GM21367 (cell line): ENCODE measurements at regions not wholly inside any gene's neighbourhood (a gene's known extent, or its start where the extent isn't known, plus 50 kb on each side); places are given as distances from the start of the nearest gene placed in this dataset.

Experiments
- ATAC-seq: cut with Tn5 transposase; IDR thresholded peaks from one replicate; pipeline ENCODE4 v1.9.1; 2021; ENCODE audit not compliant: unreplicated experiment

GRCh38 chr9:38164659-38165221 is 95.7 kb upstream of the SHB start:
- no peak for ATAC-seq

- no peak for ATAC-seq
Observed at GRCh38 chr9:38163518-38163917, 94.5 kb upstream of the SHB start.

GRCh38 chr9:38162332-38163211 is 93.5 kb upstream of the SHB start:
- ATAC-seq: no peak

- no peak for ATAC-seq
Observed at GRCh38 chr9:38160613-38161215, 91.7 kb upstream of the SHB start.

- ATAC-seq: no peak
Observed at GRCh38 chr9:38159599-38159998, 90.6 kb upstream of the SHB start.

GRCh38 chr9:38158628-38159027 is 89.6 kb upstream of the SHB start:
- no peak for ATAC-seq

- ATAC-seq: no peak
Observed at GRCh38 chr9:38157711-38158110, 88.7 kb upstream of the SHB start.

- ATAC-seq: no peak
Observed at GRCh38 chr9:38154501-38155421, 85.7 kb upstream of the SHB start.

- ATAC-seq: no peak
Observed at GRCh38 chr9:38153910-38154291, 84.9 kb upstream of the SHB start.

GRCh38 chr9:38153152-38153909 is 84.3 kb upstream of the SHB start:
- no peak for ATAC-seq

GRCh38 chr9:38149647-38150046 is 80.6 kb upstream of the SHB start:
- ATAC-seq: no peak

GRCh38 chr9:38146844-38147243 is 77.8 kb upstream of the SHB start:
- no peak for ATAC-seq

- no peak for ATAC-seq
Observed at GRCh38 chr9:38145526-38146053, 76.6 kb upstream of the SHB start.

- ATAC-seq: no peak
Observed at GRCh38 chr9:38144421-38144820, 75.4 kb upstream of the SHB start.

GRCh38 chr9:38141746-38142591 is 72.9 kb upstream of the SHB start:
- ATAC-seq: no peak

GRCh38 chr9:38138276-38138675 is 69.2 kb upstream of the SHB start:
- no peak for ATAC-seq

GRCh38 chr9:38137342-38137741 is 68.3 kb upstream of the SHB start:
- no peak for ATAC-seq

- ATAC-seq: no peak
Observed at GRCh38 chr9:38136386-38136785, 67.4 kb upstream of the SHB start.

GRCh38 chr9:38134611-38135237 is 65.7 kb upstream of the SHB start:
- no peak for ATAC-seq
